HFF-Myc (cell line): ENCODE measurements at regions not wholly inside any gene's neighbourhood (a gene's known extent, or its start where the extent isn't known, plus 50 kb on each side); places are given as distances from the start of the nearest gene placed in this dataset.
A peak's percentile ranks its signal among the peaks of the same experiment; 100 is the strongest.

Experiments used
- DNase-seq: peaks from one replicate; pipeline ENCODE4 v3.0.0-alpha.2; 2011; ENCODE audit warnings: low read depth; ENCODE audit errors: extremely low read depth
- H3K4me3 ChIP-seq: replicated peaks from 2 replicates; pipeline ENCODE4 v1.5.1; 2011; ENCODE audit warnings: low read depth, mild to moderate bottlenecking, control low read depth, low read length
- TF ChIP-seq, protein P1 (sequence below): IDR thresholded peaks from 2 replicates; pipeline ENCODE4 v1.5.1; 2012; ENCODE audit warnings: mild to moderate bottlenecking, low read depth, low read length, control low read depth; ENCODE audit errors: missing control alignments

- TF ChIP-seq, protein P1, sequence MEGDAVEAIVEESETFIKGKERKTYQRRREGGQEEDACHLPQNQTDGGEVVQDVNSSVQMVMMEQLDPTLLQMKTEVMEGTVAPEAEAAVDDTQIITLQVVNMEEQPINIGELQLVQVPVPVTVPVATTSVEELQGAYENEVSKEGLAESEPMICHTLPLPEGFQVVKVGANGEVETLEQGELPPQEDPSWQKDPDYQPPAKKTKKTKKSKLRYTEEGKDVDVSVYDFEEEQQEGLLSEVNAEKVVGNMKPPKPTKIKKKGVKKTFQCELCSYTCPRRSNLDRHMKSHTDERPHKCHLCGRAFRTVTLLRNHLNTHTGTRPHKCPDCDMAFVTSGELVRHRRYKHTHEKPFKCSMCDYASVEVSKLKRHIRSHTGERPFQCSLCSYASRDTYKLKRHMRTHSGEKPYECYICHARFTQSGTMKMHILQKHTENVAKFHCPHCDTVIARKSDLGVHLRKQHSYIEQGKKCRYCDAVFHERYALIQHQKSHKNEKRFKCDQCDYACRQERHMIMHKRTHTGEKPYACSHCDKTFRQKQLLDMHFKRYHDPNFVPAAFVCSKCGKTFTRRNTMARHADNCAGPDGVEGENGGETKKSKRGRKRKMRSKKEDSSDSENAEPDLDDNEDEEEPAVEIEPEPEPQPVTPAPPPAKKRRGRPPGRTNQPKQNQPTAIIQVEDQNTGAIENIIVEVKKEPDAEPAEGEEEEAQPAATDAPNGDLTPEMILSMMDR: no peak
- H3K4me3 ChIP-seq: no peak overlapping the region
- no peak for DNase-seq
These were observed 126.5 kb upstream of the ESR1 start for GRCh38 chr6:151680846-151681432.

- no peak overlapping the region for H3K4me3 ChIP-seq
- DNase-seq: peak; percentile 31
- TF ChIP-seq, protein P1: no peak
These were observed 125.9 kb upstream of the ESR1 start for GRCh38 chr6:151681433-151682059.

GRCh38 chr6:151682251-151682650 lies 125.2 kb upstream of the ESR1 start:
- DNase-seq: no peak
- no peak overlapping the region for H3K4me3 ChIP-seq
- TF ChIP-seq, protein P1: no peak

DNA sequence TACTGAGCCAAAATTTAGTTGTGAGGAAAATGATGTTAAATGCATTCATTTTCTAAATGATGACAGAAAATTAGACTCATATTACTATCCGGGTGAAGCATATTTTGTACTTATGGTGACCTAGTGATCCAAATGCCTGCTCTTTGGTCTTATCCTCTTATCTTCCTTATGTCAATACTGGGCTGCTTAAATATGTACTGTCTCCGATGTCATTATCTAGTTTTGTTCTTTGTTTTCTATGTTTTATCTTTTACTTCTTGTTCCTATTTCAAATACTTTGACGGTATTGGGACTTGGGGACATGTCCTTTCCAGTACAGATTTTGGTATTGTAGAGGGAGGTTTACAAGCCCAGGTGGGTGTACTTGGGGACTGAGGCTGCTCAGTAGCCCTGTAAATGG lies 124.6 kb upstream of the ESR1 start:
- no peak overlapping the region for H3K4me3 ChIP-seq
- no peak for DNase-seq
- TF ChIP-seq, protein P1: no peak

DNA sequence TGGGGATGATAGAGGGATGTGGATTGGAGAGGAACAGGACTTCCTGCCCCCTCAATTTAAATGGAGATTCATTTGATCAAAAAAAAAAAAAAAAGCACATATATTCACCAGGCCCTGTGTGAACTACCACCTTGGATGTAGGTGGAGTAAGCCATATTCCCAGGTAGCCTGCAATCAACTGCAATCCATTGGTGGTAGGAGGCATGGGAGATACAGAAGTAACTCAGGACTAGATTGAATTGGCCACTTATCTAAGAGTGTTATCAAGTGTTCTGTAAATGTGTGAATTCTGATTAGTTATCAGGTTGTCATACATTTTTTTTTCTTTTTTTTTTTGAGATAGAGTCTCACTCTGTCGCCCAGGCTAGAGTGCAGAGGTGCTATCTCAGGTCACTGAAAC lies 124.1 kb upstream of the ESR1 start:
- TF ChIP-seq, protein P1: no peak
- DNase-seq: no peak
- no peak overlapping the region for H3K4me3 ChIP-seq

GRCh38 chr6:151689499-151690201 lies 117.8 kb upstream of the ESR1 start:
- no peak for DNase-seq
- no peak overlapping the region for H3K4me3 ChIP-seq
- TF ChIP-seq, protein P1: no peak
